Keratinocyte (primary cell): ENCODE measurements at regions not wholly inside any gene's neighbourhood (a gene's known extent, or its start where the extent isn't known, plus 50 kb on each side); places are given as distances from the start of the nearest gene placed in this dataset.

Experiments used
- DNase-seq: peaks from one replicate; pipeline ENCODE4 v3.0.0-alpha.2; 2011; ENCODE audit warnings: low read depth, missing footprints, low spot score
- FAIRE-seq: peaks from 2 replicates; lab custom pipeline; 2011; peaks lifted over from hg19 to GRCh38; lab: Jason Lieb, UNC
- H2AFZ ChIP-seq: 2 replicates; pipeline ENCODE4 v1.6.0; 2012; ENCODE audit warnings: low read length, control low read depth, inconsistent platforms; ENCODE audit not compliant: control insufficient read depth
- H3K27ac ChIP-seq: 2 replicates; pipeline ENCODE4 v1.5.1; 2011; ENCODE audit warnings: low read length; ENCODE audit not compliant: control insufficient read depth, insufficient read depth
- H3K27me3 ChIP-seq: 3 replicates; pipeline ENCODE4 v1.6.0; 2011; ENCODE audit warnings: low read length; ENCODE audit not compliant: control insufficient read depth, insufficient read depth; ENCODE audit errors: extremely low read depth
- H3K36me3 ChIP-seq, 2 experiments: 2 replicates in 1 of 2; 3 replicates in 1 of 2; pipeline ENCODE4 v1.5.1; 2011; ENCODE audit warnings: low read length in 2 of 2, mild to moderate bottlenecking in 1 of 2; ENCODE audit not compliant: control insufficient read depth in 2 of 2, insufficient read depth in 2 of 2; ENCODE audit errors: extremely low read depth in 1 of 2
- H3K4me1 ChIP-seq: 3 replicates; pipeline ENCODE4 v1.5.1; 2011; ENCODE audit warnings: low read length; ENCODE audit not compliant: control insufficient read depth, insufficient read depth; ENCODE audit errors: extremely low read depth
- H3K4me2 ChIP-seq: 3 replicates; pipeline ENCODE4 v1.6.0; 2011; ENCODE audit warnings: low read depth, low read length; ENCODE audit not compliant: control insufficient read depth, insufficient read depth; ENCODE audit errors: extremely low read depth
- H3K4me3 ChIP-seq, 3 experiments: fragments of 200-600 bp in 1 of 3; sonication (generic) in 1 of 3; 2 replicates in 2 of 3; 3 replicates in 1 of 3; pipeline ENCODE4 v1.5.1; 2011 to 2016; ENCODE audit warnings: low read length in 3 of 3, mild to moderate bottlenecking in 3 of 3, control low read depth in 2 of 3, inconsistent platforms in 1 of 3, low read depth in 1 of 3, mixed read lengths in 1 of 3, mixed run types in 1 of 3, moderate library complexity in 1 of 3; ENCODE audit not compliant: control insufficient read depth in 2 of 3, insufficient read depth in 2 of 3; ENCODE audit errors: extremely low read depth in 1 of 3
- H3K79me2 ChIP-seq: 2 replicates; pipeline ENCODE4 v1.6.0; 2012; ENCODE audit warnings: low read length; ENCODE audit not compliant: control insufficient read depth, insufficient read depth
- H3K9ac ChIP-seq: 3 replicates; pipeline ENCODE4 v1.6.0; 2011; ENCODE audit warnings: low read length; ENCODE audit not compliant: control insufficient read depth, insufficient read depth; ENCODE audit errors: extremely low read depth
- H3K9me1 ChIP-seq: 3 replicates; pipeline ENCODE4 v1.6.0; 2011; ENCODE audit warnings: low read length; ENCODE audit not compliant: control insufficient read depth, insufficient read depth; ENCODE audit errors: extremely low read depth
- H3K9me3 ChIP-seq: 2 replicates; pipeline ENCODE4 v1.5.1; 2012; ENCODE audit warnings: low read depth, low read length; ENCODE audit not compliant: control insufficient read depth
- H4K20me1 ChIP-seq: 3 replicates; pipeline ENCODE4 v1.6.0; 2011; ENCODE audit warnings: low read length; ENCODE audit not compliant: control insufficient read depth, insufficient read depth; ENCODE audit errors: extremely low read depth
- EZH2 ChIP-seq: IDR thresholded peaks from one replicate; pipeline ENCODE4 v1.6.1; 2012; ENCODE audit warnings: inconsistent platforms, mild to moderate bottlenecking, low read length, moderate library complexity
- dilution Hi-C: fragments of 300-500 bp; cut with MboI; formaldehyde crosslinking; loops from one replicate; pipeline ENCODE4 v1.7.0; 2020; ENCODE audit warnings: low sequenced_read_pairs; ENCODE audit not compliant: extremely low pct_ligation_motif_present
- TF ChIP-seq, protein P1 (sequence below), 3 experiments: IDR thresholded peaks in 1 of 3; conservative IDR thresholded peaks in 1 of 3; optimal IDR thresholded peaks in 1 of 3; 2 replicates in 2 of 3; 3 replicates in 1 of 3; pipeline versions ENCODE3 to v1.5.1; 2011; ENCODE audit warnings: low read length in 3 of 3, mild to moderate bottlenecking in 3 of 3, moderate library complexity in 2 of 3, control low read depth in 1 of 3, inconsistent platforms in 1 of 3; ENCODE audit not compliant: insufficient read depth in 2 of 3; ENCODE audit errors: extremely low read depth in 1 of 3

GRCh38 chr2:212646698-212647366 lies 108.2 kb upstream of the ERBB4 start:
- no peak overlapping the region for H3K9ac ChIP-seq
- H3K36me3 ChIP-seq, result no peaks in the 10 kb centered on the region
- peaks cover 13% of the 10 kb centered on the region for H3K4me1 ChIP-seq
- FAIRE-seq (peak; percentile 88), DNase-seq (peak; percentile 61)
- H3K79me2 ChIP-seq, result no peaks in the 10 kb centered on the region
- no peaks in the 10 kb centered on the region for H3K27me3 ChIP-seq
- H3K4me2 ChIP-seq, result peak overlapping the region; percentile 62
- dilution Hi-C loops, result no loop called here
- H2AFZ ChIP-seq, result peak overlapping the region; percentile 67
- no peaks in the 10 kb centered on the region for H3K9me1 ChIP-seq
- no peaks in the 10 kb centered on the region for H4K20me1 ChIP-seq
- TF ChIP-seq EZH2, result no peak
- TF ChIP-seq, protein P1, sequence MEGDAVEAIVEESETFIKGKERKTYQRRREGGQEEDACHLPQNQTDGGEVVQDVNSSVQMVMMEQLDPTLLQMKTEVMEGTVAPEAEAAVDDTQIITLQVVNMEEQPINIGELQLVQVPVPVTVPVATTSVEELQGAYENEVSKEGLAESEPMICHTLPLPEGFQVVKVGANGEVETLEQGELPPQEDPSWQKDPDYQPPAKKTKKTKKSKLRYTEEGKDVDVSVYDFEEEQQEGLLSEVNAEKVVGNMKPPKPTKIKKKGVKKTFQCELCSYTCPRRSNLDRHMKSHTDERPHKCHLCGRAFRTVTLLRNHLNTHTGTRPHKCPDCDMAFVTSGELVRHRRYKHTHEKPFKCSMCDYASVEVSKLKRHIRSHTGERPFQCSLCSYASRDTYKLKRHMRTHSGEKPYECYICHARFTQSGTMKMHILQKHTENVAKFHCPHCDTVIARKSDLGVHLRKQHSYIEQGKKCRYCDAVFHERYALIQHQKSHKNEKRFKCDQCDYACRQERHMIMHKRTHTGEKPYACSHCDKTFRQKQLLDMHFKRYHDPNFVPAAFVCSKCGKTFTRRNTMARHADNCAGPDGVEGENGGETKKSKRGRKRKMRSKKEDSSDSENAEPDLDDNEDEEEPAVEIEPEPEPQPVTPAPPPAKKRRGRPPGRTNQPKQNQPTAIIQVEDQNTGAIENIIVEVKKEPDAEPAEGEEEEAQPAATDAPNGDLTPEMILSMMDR (optimal IDR thresholded peaks at IDR 0.05 in 1 of 3, IDR thresholded peaks at IDR 0.05 in 1 of 3, conservative IDR thresholded peaks at IDR 0.05 in 1 of 3; ENCODE audit: extremely low read depth in 1 of 3, insufficient read depth in 2 of 3, low read length in 3 of 3), result no peak
- no peak overlapping the region for H3K4me3 ChIP-seq
- peak overlapping the region; percentile 13 for H3K27ac ChIP-seq
- H3K9me3 ChIP-seq, result no peaks in the 10 kb centered on the region

- dilution Hi-C loops, result no loop called here
- H2AFZ ChIP-seq, result no peak overlapping the region
- no peaks in the 10 kb centered on the region for H3K9me3 ChIP-seq
- no peak for TF ChIP-seq EZH2
- TF ChIP-seq, protein P1 (optimal IDR thresholded peaks at IDR 0.05 in 1 of 3, IDR thresholded peaks at IDR 0.05 in 1 of 3, conservative IDR thresholded peaks at IDR 0.05 in 1 of 3; ENCODE audit: extremely low read depth in 1 of 3, insufficient read depth in 2 of 3, low read length in 3 of 3), result no peak
- H3K79me2 ChIP-seq, result no peaks in the 10 kb centered on the region
- H3K9ac ChIP-seq, result no peak overlapping the region
- no peaks in the 10 kb centered on the region for H3K27me3 ChIP-seq
- no peak overlapping the region for H3K4me3 ChIP-seq
- H3K4me2 ChIP-seq, result no peak overlapping the region
- DNase-seq (no peak), FAIRE-seq (no peak)
- H4K20me1 ChIP-seq, result no peaks in the 10 kb centered on the region
- peaks cover 20% of the 10 kb centered on the region for H3K4me1 ChIP-seq
- no peaks in the 10 kb centered on the region for H3K9me1 ChIP-seq
- no peaks in the 10 kb centered on the region for H3K36me3 ChIP-seq
- H3K27ac ChIP-seq, result no peak overlapping the region
Measured at GRCh38 chr2:212644195-212644837, 105.7 kb upstream of the ERBB4 start.
